ENCODE measurements at regions not wholly inside any gene's neighbourhood (a gene's known extent, or its start where the extent isn't known, plus 50 kb on each side); places are given as distances from the start of the nearest gene placed in this dataset.

DNA sequence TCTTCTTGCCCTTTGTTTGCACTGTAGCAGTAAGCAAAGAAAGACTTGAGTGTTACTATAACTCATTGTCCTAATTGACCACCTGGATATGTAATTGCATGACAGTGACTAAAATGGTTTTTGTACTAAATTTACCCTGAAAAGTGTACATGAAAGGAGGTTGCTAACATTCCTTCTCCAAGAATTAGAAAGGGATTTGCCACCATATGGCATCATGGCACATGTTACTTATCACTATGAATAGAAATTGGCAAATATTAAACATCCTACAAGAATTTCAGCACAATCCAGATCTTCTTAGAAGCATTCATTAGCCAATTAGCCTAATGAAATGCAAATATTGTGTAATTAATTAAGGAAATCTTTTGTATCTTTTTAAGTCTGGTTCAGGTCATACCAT is 834.2 kb downstream of the STPG2 start:
- no peaks in the 10 kb centered on the region for H3K79me2 ChIP-seq (ENCODE audit: control insufficient read depth, insufficient read depth, low read length)
- no peak overlapping the region for H2AFZ ChIP-seq (ENCODE audit: low read depth, low read length)
- H3K36me3 ChIP-seq (ENCODE audit: control insufficient read depth in 2 of 2, extremely low read depth in 1 of 2, insufficient read depth in 2 of 2, low read length in 2 of 2) = no peaks in the 10 kb centered on the region
- DNase-seq (ENCODE audit: low read depth, low spot score) (no peak), FAIRE-seq (no peak)
- dilution Hi-C loops (cut with MboI; ENCODE audit: extremely low pct_ligation_motif_present, low sequenced_read_pairs) = no loop called here
- no peaks in the 10 kb centered on the region for H4K20me1 ChIP-seq (replicated peaks; ENCODE audit: control insufficient read depth, extremely low read depth, insufficient read depth, low read length)
- H3K9me3 ChIP-seq (replicated peaks; ENCODE audit: control insufficient read depth, insufficient read depth, low read length) = no peaks in the 10 kb centered on the region
- H3K9me1 ChIP-seq (replicated peaks; ENCODE audit: control insufficient read depth, extremely low read depth, insufficient read depth, low read length) = no peaks in the 10 kb centered on the region
- BruUV-seq (replicated peaks) = no TSS peak
- no peak overlapping the region for H3K4me2 ChIP-seq (ENCODE audit: insufficient read depth, low read length)
- no peaks in the 10 kb centered on the region for H3K27me3 ChIP-seq (ENCODE audit: control insufficient read depth in 2 of 2, insufficient read depth in 2 of 2, low read length in 2 of 2)
- ChIA-PET POLR2A (no interaction called here), CTCF (no interaction called here)
- no peak overlapping the region for H3K9ac ChIP-seq (replicated peaks; ENCODE audit: extremely low read depth, insufficient read depth, low read length)
- H3K4me3 ChIP-seq (replicated peaks in 1 of 3; ENCODE audit: insufficient read depth in 1 of 3, low read depth in 1 of 3, low read length in 3 of 3) = no peak overlapping the region
- H3K4me1 ChIP-seq (ENCODE audit: control insufficient read depth, extremely low read depth, insufficient read depth, low read length) = no peaks in the 10 kb centered on the region
- H3K27ac ChIP-seq (ENCODE audit: insufficient read depth, low read depth, low read length) = no peak overlapping the region
- intact Hi-C loops (cut with micrococcal nuclease) = no loop called here
- no peak for TF ChIP-seq POLR2A (IDR thresholded peaks at IDR 0.05; ENCODE audit: low read depth, low read length)
- TF ChIP-seq, protein P1, sequence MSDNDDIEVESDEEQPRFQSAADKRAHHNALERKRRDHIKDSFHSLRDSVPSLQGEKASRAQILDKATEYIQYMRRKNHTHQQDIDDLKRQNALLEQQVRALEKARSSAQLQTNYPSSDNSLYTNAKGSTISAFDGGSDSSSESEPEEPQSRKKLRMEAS (IDR thresholded peaks at IDR 0.05; ENCODE audit: insufficient read depth, insufficient read length) = no peak

DNA sequence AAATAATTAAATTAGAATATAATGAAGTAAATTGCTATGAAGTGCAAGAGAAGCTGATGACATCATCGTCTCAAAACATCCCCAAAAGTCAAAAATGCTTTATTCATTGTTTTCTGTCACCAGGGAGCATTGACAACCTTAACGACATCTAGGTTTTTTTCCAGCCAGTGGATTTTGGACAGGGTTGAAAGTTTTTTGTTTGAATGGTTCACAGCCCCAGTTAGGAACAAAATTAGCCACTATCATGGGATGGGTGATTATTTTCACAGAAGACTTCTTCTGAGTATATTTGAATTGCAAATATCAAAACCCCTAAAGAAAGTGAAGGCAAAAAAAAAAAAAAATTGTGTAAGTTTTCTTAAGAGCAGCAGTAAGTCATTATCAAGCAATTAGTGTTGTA is 826.1 kb downstream of the STPG2 start:
- H3K4me3 ChIP-seq (replicated peaks in 1 of 3; ENCODE audit: insufficient read depth in 1 of 3, low read depth in 1 of 3, low read length in 3 of 3) = no peak overlapping the region
- ChIA-PET POLR2A (no interaction called here), CTCF (no interaction called here)
- DNase-seq (ENCODE audit: low read depth, low spot score) = no peak
- dilution Hi-C loops (cut with MboI; ENCODE audit: extremely low pct_ligation_motif_present, low sequenced_read_pairs) = no loop called here
- H3K36me3 ChIP-seq (ENCODE audit: control insufficient read depth in 2 of 2, extremely low read depth in 1 of 2, insufficient read depth in 2 of 2, low read length in 2 of 2) = no peaks in the 10 kb centered on the region
- no peaks in the 10 kb centered on the region for H3K4me1 ChIP-seq (ENCODE audit: control insufficient read depth, extremely low read depth, insufficient read depth, low read length)
- no peak for TF ChIP-seq JUN (IDR thresholded peaks at IDR 0.05; ENCODE audit: borderline replicate concordance, insufficient read depth, insufficient read length, low read depth)
- no peak for TF ChIP-seq EZH2 (IDR thresholded peaks at IDR 0.05; ENCODE audit: borderline replicate concordance, low read depth, low read length, severe bottlenecking)
- BruUV-seq (replicated peaks) = no TSS peak
- no peak overlapping the region for H3K4me2 ChIP-seq (ENCODE audit: insufficient read depth, low read length)
- no peaks in the 10 kb centered on the region for H3K9me1 ChIP-seq (replicated peaks; ENCODE audit: control insufficient read depth, extremely low read depth, insufficient read depth, low read length)
- H3K9ac ChIP-seq (replicated peaks; ENCODE audit: extremely low read depth, insufficient read depth, low read length) = no peak overlapping the region
- no peaks in the 10 kb centered on the region for H3K27me3 ChIP-seq (ENCODE audit: control insufficient read depth in 2 of 2, insufficient read depth in 2 of 2, low read length in 2 of 2)
- H3K9me3 ChIP-seq (replicated peaks; ENCODE audit: control insufficient read depth, insufficient read depth, low read length) = no peaks in the 10 kb centered on the region
- no peak overlapping the region for H3K27ac ChIP-seq (ENCODE audit: insufficient read depth, low read depth, low read length)
- intact Hi-C loops (cut with micrococcal nuclease) = no loop called here
- FAIRE-seq = no peak
- no peak overlapping the region for H2AFZ ChIP-seq (ENCODE audit: low read depth, low read length)
- no peaks in the 10 kb centered on the region for H4K20me1 ChIP-seq (replicated peaks; ENCODE audit: control insufficient read depth, extremely low read depth, insufficient read depth, low read length)
- no peaks in the 10 kb centered on the region for H3K79me2 ChIP-seq (ENCODE audit: control insufficient read depth, insufficient read depth, low read length)
